ENCODE measurements at regions not wholly inside any gene's neighbourhood (a gene's known extent, or its start where the extent isn't known, plus 50 kb on each side); places are given as distances from the start of the nearest gene placed in this dataset.

GRCh38 chr7:7122701-7123281 is 59.6 kb upstream of the C1GALT1 start:
- BruUV-seq (replicated peaks): no TSS peak
- Histone ChIP-seq H3K27ac (ENCODE audit: low read depth, low read length, poor library complexity, severe bottlenecking) (no peak overlapping the region), H3K9me3 (ENCODE audit: low read depth, low read length, poor library complexity, severe bottlenecking) (no peaks in the 10 kb centered on the region), H3K27me3 (replicated peaks; ENCODE audit: insufficient read depth, low read depth, low read length, poor library complexity) (no peaks in the 10 kb centered on the region), H3K36me3 (ENCODE audit: insufficient read depth, low read length, poor library complexity, severe bottlenecking) (no peaks in the 10 kb centered on the region), H3K4me1 (ENCODE audit: insufficient read depth, low read length, poor library complexity, severe bottlenecking) (no peaks in the 10 kb centered on the region), H3K4me3 (ENCODE audit: low read depth, low read length, poor library complexity, severe bottlenecking) (no peak overlapping the region)
- ChIA-PET POLR2A (ENCODE audit: low non-redundant PET) (no interaction called here), CTCF (no interaction called here)
- TF ChIP-seq EZH2 (IDR thresholded peaks at IDR 0.05; ENCODE audit: borderline replicate concordance, low read depth, low read length, poor library complexity, severe bottlenecking) (no peak), CTCF (conservative IDR thresholded peaks at IDR 0.05; ENCODE audit: low read depth, low read length) (no peak)
- intact Hi-C loops (cut with micrococcal nuclease; ENCODE audit: unreplicated experiment): no loop called here
- no peak for DNase-seq (ENCODE audit: low spot score)

DNA sequence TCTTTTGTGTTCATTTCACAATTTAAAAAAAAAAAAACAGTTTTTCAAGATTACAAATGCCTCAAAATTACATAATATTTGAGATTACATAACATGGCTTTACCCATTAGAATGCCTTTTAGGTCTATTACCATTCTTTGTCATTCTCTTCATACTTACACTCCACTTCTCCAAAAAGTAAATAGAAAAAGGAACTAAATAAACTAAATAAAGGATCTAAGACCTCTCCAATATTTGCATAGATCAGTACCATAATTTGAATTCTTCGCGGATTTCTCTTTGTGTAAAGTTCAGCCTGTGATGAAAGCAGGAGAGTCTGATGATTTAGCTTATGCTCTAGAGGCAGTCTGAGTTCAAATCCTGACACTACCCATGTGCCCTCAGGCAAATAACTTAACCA is 56.4 kb upstream of the C1GALT1 start:
- no peaks in the 10 kb centered on the region for H3K4me1 ChIP-seq (ENCODE audit: insufficient read depth, low read length, poor library complexity, severe bottlenecking)
- H3K27me3 ChIP-seq (replicated peaks; ENCODE audit: insufficient read depth, low read depth, low read length, poor library complexity): no peaks in the 10 kb centered on the region
- no peak overlapping the region for H3K27ac ChIP-seq (ENCODE audit: low read depth, low read length, poor library complexity, severe bottlenecking)
- no TSS peak for BruUV-seq (replicated peaks)
- DNase-seq (ENCODE audit: low spot score): no peak
- intact Hi-C loops (cut with micrococcal nuclease; ENCODE audit: unreplicated experiment): no loop called here
- no peaks in the 10 kb centered on the region for H3K36me3 ChIP-seq (ENCODE audit: insufficient read depth, low read length, poor library complexity, severe bottlenecking)
- no peaks in the 10 kb centered on the region for H3K9me3 ChIP-seq (ENCODE audit: low read depth, low read length, poor library complexity, severe bottlenecking)
- ChIA-PET POLR2A (ENCODE audit: low non-redundant PET) (no interaction called here), CTCF (no interaction called here)
- TF ChIP-seq EZH2 (IDR thresholded peaks at IDR 0.05; ENCODE audit: borderline replicate concordance, low read depth, low read length, poor library complexity, severe bottlenecking): no peak
- TF ChIP-seq CTCF (conservative IDR thresholded peaks at IDR 0.05; ENCODE audit: low read depth, low read length): no peak
- H3K4me3 ChIP-seq (ENCODE audit: low read depth, low read length, poor library complexity, severe bottlenecking): no peak overlapping the region

DNA sequence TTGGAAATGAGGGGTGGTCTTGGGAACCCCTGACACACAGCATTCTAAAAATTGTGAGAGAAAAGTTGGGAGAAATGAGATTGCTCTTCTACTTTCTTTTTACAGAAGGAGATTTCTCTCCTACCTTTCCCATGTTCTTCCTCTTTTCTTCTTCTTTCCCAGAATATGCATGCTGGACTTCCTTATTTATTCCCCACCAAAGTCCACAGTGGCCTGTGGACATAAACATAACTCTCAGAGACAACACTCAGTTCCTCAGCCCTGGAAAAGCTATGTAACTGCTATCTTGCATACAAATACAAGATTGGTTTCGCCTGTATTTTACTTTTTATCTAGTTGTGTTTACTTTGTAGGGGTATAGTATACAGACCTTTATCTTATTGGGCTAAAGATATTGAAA is 54.6 kb upstream of the C1GALT1 start:
- no peaks in the 10 kb centered on the region for H3K4me1 ChIP-seq (ENCODE audit: insufficient read depth, low read length, poor library complexity, severe bottlenecking)
- TF ChIP-seq EZH2 (IDR thresholded peaks at IDR 0.05; ENCODE audit: borderline replicate concordance, low read depth, low read length, poor library complexity, severe bottlenecking): no peak
- TF ChIP-seq CTCF (conservative IDR thresholded peaks at IDR 0.05; ENCODE audit: low read depth, low read length): no peak
- H3K27me3 ChIP-seq (replicated peaks; ENCODE audit: insufficient read depth, low read depth, low read length, poor library complexity): no peaks in the 10 kb centered on the region
- no peaks in the 10 kb centered on the region for H3K36me3 ChIP-seq (ENCODE audit: insufficient read depth, low read length, poor library complexity, severe bottlenecking)
- BruUV-seq (replicated peaks): no TSS peak
- CTCF ChIA-PET: no interaction called here
- H3K4me3 ChIP-seq (ENCODE audit: low read depth, low read length, poor library complexity, severe bottlenecking): no peak overlapping the region
- H3K9me3 ChIP-seq (ENCODE audit: low read depth, low read length, poor library complexity, severe bottlenecking): no peaks in the 10 kb centered on the region
- intact Hi-C loops (cut with micrococcal nuclease; ENCODE audit: unreplicated experiment): no loop called here
- POLR2A ChIA-PET (ENCODE audit: low non-redundant PET): no interaction called here
- no peak overlapping the region for H3K27ac ChIP-seq (ENCODE audit: low read depth, low read length, poor library complexity, severe bottlenecking)
- DNase-seq (ENCODE audit: low spot score): no peak
